ENCODE measurements at regions not wholly inside any gene's neighbourhood (a gene's known extent, or its start where the extent isn't known, plus 50 kb on each side); places are given as distances from the start of the nearest gene placed in this dataset.

GRCh38 chr6:87913974-87914373 lies 133.7 kb upstream of the SPACA1 start:
- TF ChIP-seq CTCF (IDR thresholded peaks at IDR 0.05; ENCODE audit: borderline replicate concordance, extremely low read depth, low read length, poor library complexity, severe bottlenecking) (no peak), EZH2 (IDR thresholded peaks at IDR 0.05; ENCODE audit: borderline replicate concordance, low read depth, low read length, severe bottlenecking) (no peak)

All from DND-41 (cell line).